ENCODE measurements at regions not wholly inside any gene's neighbourhood (a gene's known extent, or its start where the extent isn't known, plus 50 kb on each side); places are given as distances from the start of the nearest gene placed in this dataset.

DNA sequence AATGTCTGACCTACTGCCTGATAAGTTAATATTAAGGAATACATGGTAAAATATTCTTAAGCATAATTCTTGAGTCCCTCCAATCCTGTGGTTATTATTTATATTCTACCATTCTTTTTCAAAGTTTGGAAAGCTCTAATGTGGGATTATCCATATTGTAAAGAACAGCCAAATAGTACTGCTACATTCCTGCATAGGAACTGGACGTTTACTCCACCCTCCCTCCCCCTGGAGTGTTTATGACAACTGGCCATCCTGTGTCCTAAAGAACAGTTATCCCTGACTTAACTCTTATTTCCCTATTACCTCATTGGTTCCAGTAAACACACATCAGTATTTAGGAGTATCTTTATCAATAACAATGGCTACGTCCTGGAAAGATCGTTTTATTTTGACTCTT, 308.7 kb upstream of the TFAP2D start:
- TF ChIP-seq POLR2A (IDR thresholded peaks at IDR 0.05): no peak
- TF ChIP-seq, protein P1, sequence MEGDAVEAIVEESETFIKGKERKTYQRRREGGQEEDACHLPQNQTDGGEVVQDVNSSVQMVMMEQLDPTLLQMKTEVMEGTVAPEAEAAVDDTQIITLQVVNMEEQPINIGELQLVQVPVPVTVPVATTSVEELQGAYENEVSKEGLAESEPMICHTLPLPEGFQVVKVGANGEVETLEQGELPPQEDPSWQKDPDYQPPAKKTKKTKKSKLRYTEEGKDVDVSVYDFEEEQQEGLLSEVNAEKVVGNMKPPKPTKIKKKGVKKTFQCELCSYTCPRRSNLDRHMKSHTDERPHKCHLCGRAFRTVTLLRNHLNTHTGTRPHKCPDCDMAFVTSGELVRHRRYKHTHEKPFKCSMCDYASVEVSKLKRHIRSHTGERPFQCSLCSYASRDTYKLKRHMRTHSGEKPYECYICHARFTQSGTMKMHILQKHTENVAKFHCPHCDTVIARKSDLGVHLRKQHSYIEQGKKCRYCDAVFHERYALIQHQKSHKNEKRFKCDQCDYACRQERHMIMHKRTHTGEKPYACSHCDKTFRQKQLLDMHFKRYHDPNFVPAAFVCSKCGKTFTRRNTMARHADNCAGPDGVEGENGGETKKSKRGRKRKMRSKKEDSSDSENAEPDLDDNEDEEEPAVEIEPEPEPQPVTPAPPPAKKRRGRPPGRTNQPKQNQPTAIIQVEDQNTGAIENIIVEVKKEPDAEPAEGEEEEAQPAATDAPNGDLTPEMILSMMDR (IDR thresholded peaks at IDR 0.05): no peak

Measured in body of pancreas (tissue), 4 donors.